Head of caudate nucleus (tissue), 42 donors: ENCODE measurements at regions not wholly inside any gene's neighbourhood (a gene's known extent, or its start where the extent isn't known, plus 50 kb on each side); places are given as distances from the start of the nearest gene placed in this dataset.
"Not testable (repeated sequence)": the region's sequence is repeated elsewhere in the genome, so short reads cannot be mapped to it uniquely, and the experiment has no call there.

Source experiments
- DNase-seq, 42 donors: peaks; one replicate each; pipeline versions ENCODE4 v3.0.0 to v3.0.0-alpha.2; 2020 to 2021; ENCODE audit warnings: mixed read lengths in 7 of 42
- intact Hi-C: fragments of 100-400 bp; cut with DNase I; formaldehyde crosslinking; loops from one replicate; pipeline ENCODE4 v1.15.0; 2022

DNA sequence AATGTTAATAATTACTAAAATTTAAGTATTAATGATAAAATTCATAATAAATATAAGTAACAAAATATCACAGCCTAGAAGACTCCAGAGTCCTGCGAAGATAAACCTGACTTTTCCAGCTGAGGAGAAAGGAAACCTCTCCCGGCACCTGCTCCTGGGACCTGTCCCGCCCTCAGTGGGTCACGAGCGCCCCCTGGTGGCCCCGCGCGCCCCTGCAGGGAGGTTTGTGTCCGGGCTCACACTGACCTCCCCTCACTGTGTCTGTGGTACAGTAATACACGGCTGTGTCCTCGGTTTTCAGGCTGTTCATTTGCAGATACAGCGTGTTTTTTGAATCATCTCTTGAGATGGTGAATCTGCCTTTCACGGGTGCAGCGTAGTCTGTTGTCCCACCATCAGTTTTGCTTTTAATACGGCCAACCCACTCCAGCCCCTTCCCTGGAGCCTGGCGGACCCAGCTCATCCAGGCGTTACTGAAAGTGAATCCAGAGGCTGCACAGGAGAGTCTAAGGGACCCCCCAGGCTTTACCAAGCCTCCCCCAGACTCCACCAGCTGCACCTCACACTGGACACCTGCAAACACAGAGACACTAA lies 627.1 kb downstream of the TMEM121 start:
- peak; percentile 18 to 89 (median 71) for DNase-seq
- intact Hi-C loops = not testable (repeated sequence)

DNA sequence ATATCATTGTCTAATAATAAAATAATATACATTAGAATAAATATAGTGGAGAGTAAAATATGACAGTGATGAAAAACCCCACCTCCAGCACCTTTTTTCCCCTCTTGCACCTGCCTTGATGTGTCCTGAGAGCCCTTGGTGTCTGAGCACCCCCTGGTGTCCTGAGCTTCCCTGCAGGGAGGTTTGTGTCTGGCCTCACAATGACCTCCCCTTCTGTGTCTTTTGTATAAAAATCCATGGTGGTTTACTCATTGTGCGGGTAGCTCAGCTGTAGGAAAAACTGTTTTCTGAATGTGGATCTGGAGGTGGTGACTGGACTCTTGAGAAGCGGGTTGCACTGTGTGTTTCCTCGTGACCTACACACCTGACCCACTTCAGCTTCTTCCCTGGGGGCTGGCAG lies 636.9 kb downstream of the TMEM121 start:
- intact Hi-C loops = no loop called here
- no peak for DNase-seq

DNA sequence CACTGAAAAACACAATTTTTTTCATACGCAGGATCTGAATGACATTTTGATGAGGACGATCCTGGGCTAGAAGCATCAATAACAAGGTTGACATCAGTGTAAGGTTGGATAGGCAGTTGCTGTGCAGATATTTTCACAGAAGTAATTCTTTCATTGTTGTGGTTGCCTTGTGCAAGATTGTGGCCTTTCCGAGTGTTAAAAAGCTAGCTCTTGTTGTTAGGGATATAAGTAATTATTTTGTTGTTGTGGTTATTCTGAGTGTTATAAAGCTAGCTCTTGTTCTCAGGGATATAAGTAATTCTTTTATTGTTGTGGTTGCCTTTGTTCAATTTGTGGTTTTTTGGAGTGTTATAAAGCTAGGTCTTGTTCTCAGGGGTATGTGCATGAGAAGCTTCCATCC lies 637.4 kb downstream of the TMEM121 start:
- DNase-seq, intact Hi-C loops: not testable (repeated sequence)

- intact Hi-C loops = no loop called here
- DNase-seq = no peak
Observed at GRCh38 chr14:106166232-106166631, 639.8 kb downstream of the TMEM121 start.

GRCh38 chr14:106166650-106167204 lies 640.3 kb downstream of the TMEM121 start:
- no peak for DNase-seq
- intact Hi-C loops = no loop called here

DNA sequence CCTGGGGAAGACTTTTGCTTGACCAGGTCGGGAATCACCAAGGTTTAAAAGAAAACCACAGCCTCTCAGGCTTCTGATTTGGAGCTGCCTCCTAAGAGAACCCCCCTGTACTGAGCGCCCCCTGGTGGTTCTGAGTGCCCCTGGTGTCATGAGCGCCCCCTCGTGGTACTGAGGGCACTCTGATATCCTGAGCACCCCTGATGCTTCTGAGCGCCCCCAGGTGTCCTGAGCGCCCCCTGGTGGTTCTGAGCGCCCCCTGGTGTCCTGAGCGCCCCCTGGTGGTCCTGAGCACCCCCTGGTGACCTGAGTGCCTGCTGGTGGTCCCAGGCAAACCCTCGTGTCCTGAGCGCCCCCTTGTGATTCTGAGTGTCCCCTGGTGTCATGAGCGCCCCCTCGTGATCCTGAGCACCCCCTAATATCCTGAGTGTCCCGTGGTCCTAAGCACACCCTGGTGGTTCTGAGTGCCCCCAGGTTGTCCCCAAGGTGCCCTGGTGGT lies 643.8 kb downstream of the TMEM121 start:
- DNase-seq, intact Hi-C loops: not testable (repeated sequence)

DNA sequence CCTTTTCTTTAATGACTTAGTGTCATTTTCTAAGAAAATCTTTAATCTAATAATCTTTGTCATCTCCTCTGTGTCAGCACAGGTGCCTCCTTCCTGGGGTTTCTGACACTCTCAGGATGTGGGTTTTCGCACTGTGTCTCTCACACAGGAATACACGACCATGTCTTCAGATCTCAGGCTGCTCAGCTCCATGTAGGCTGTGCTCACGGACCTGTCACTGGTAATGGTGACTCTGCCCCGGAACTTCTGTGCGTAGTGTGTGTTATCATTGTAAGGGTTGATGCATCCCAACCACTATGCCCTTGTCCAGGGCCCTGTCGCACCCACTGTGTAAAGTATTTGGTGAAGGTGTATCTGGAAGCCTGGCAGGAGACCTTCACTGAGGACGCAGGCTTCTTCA lies 647.8 kb downstream of the TMEM121 start:
- no peak for DNase-seq
- intact Hi-C loops = no loop called here

GRCh38 chr14:106177266-106178246 lies 651.2 kb downstream of the TMEM121 start:
- DNase-seq, intact Hi-C loops: not testable (repeated sequence)

DNA sequence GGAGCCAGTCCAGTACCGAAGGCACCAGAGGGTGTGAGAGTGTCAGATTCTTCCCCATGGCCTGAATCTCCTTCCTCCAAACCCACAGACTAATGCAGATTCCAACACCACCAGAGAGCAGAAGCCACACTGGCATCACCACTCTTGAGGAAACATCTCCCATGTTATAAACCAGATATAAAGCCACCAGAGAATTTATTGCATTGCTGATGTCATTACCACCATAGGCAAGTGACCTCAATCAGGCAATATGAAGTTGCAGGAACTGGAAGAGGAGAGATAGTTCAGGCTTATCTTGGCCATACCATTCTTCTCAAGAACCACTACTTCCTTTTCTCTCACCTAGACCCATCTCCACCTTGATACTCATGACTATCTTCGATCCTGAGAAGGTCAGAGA lies 653.4 kb downstream of the TMEM121 start:
- no peak for DNase-seq
- intact Hi-C loops = no loop called here

DNA sequence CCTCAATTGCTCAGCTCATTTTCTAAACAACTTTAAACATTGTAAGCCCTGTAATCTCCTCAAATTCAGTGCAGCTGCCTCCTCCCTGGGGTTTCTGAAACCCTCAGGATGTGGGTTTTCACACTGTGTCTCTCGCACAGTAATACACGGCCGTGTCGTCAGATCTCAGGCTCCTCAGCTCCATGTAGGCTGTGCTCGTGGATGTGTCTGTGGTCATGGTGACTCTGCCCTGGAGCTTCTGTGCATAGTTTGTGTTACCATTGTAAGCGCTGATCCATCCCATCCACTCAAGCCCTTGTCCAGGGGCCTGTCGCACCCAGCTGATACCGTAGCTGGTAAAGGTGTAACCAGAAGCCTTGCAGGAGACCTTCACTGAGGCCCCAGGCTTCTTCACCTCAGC lies 658.4 kb downstream of the TMEM121 start:
- DNase-seq, intact Hi-C loops: not testable (repeated sequence)

DNA sequence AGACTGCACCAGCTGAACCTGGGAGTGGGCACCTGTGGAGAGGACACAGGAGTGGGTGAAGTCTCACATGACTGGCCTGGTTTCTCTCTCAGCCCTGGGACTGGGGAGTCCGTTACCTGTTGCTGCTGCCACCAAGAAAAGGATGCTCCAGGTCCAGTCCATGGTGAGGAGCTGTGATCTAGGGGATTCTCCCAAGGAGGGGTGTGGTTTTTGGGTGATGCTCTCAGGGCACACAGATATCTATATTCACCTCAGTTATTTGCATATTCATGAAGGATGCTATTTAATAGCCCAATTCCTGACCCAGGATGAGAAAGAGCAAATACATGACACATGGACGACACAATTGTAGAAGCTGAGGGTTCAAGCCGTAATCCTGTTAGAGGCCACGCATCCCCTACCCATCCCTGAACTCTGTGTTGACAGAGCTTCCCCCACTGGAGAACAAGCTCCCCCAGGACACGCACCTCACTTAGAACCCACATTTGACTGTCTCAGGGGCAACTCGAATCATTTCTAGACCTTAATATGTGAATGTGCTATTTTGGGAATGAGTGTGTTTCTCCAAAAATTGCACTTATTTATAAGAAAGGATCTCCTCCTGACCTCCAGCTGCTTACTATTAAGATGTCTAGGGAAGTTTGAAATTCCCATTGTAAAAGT lies 658.9 kb downstream of the TMEM121 start:
- intact Hi-C loops, DNase-seq: not testable (repeated sequence)

GRCh38 chr14:106185837-106186233 lies 659.5 kb downstream of the TMEM121 start:
- intact Hi-C loops = no loop called here
- DNase-seq = no peak

DNA sequence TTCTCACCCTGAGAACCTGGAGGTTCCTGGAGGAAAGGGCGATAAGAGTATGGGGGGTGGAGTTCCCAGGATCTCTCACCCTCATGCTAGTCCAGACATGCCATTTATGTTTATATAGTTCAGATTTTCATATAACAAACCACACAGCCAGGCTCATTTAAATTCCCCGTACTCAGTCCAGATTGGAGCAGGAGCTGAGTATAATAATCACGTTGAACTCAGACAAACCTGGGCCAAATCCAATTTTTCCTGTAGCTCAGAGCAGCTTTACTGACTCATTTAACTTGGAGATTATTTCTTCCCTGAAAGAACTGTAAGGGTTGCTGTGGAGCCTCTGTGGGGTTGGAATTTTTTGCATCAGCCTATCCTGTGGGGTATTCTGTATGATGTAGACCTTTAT lies 660.8 kb downstream of the TMEM121 start:
- intact Hi-C loops = no loop called here

DNA sequence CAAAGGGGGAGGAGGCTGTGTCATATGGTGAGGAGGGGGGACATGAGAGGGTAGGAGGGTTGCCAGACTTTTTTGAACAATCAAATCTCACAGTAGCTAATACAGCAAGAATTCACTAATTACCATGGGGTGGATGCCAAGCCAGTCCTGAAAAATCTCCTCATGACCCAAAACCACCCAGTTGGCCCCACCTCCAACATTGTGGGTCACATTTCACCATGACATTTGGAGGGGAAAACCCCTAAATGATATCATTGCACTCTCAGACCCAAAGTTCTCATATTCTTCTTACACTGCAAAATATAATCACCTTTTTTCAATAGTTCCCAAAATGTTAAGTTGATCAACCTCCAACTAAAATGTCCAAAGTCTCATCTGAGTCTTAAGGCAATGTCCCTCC lies 666.3 kb downstream of the TMEM121 start:
- intact Hi-C loops, DNase-seq: not testable (repeated sequence)

More for the DNA sequence above, 660.8 kb downstream of the TMEM121 start:
- DNase-seq = no peak

DNA sequence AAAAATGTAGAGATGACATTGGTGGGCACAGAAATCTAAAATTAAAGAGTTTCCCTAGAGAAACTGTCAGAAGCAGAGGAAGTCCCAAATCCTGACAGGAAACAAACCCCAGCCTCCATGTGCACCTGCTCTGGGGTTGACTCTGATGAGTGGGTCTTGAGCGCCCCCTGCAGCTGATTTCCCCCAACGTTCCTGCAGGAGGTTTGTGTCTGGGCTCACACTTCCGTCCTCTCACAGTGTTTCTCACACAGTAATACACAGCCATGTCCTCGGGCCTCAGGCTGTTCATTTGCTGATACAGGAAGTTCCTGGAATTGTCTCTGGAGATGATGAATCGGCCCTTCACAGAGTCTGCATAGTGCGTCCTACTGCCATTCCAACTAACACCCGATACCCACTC lies 670.1 kb downstream of the TMEM121 start:
- DNase-seq, intact Hi-C loops: not testable (repeated sequence)

GRCh38 chr14:106197264-106197663 lies 670.9 kb downstream of the TMEM121 start:
- DNase-seq, intact Hi-C loops: not testable (repeated sequence)

DNA sequence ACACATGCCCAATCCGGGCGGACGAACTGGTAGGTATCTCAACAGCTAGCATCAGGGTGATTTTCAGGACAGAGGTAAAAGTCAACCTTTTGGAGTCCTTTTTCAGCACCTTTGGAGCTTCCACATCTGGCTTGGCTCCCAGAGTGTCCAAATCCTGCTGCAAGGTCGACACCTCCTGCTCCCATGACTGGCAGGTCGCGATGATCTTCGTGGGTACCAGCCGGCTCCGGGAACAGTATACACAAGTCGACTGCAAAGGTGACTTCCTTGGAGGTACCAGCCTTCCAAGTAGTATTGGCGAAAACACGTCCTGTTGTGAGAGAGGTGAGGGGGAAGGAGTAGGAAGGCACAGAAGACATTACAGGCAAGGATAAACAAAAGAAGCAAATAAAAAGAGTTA lies 672.7 kb downstream of the TMEM121 start:
- intact Hi-C loops = no loop called here
- no peak for DNase-seq

GRCh38 chr14:106200541-106201315 lies 674.3 kb downstream of the TMEM121 start:
- intact Hi-C loops = no loop called here
- DNase-seq = no peak

GRCh38 chr14:106201376-106201775 lies 675.0 kb downstream of the TMEM121 start:
- DNase-seq = no peak
- intact Hi-C loops = no loop called here
